ENCODE measurements at regions not wholly inside any gene's neighbourhood (a gene's known extent, or its start where the extent isn't known, plus 50 kb on each side); places are given as distances from the start of the nearest gene placed in this dataset.

DNA sequence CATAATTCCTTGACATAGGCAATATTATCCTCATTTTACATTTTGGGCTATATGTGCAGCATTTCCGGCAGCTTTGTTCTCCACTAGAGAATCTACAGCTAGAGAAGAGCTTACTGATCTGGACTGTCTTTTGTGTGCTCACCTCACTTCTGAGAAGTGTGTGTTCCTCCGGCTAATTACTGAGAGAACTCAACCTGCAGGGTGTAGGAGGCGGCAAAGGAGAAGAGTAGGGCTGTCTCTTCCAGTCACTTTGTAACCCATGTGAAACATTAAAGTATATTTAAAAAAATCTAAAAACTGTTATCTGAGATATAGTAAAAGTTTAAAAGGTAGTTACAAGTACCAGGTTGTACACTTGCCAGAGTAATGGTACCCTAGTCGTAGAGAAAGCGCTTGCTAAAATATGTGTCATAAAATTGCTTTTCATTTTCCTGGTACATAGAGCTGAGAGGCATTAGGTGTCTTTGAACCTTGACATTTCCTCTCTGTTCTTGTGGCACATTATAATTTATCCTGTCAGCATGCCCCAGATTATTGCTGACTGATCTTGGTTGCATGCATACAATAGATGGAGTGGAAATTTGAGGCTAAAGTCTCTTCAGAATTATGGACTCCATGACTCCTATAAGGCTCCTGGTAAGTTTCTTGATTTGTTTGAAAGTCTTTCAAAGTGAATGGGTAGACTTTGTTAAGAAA is 381.9 kb downstream of the LMO7 start:
- Histone ChIP-seq H3F3A (replicated peaks; ENCODE audit: insufficient read depth) (no peaks in the 10 kb centered on the region), H3K4me1 (ENCODE audit: control insufficient read depth in 1 of 2, insufficient read depth in 2 of 2, low read depth in 1 of 2, low read length in 1 of 2) (peaks cover 0 to 2% of the 10 kb centered on the region in 2 experiments; a peak in 2 of 4 replicates), H3K27me3 (ENCODE audit: insufficient read depth) (no peaks in the 10 kb centered on the region; the same call in 1 of the 2 replicates), H3K27ac (ENCODE audit: low read depth in 2 of 2, low read length in 1 of 2) (no peak overlapping the region), H2AFZ (ENCODE audit: low read depth) (no peak overlapping the region), H3K79me2 (ENCODE audit: insufficient read depth) (no peaks in the 10 kb centered on the region), H3K4me3 (ENCODE audit: low read depth in 2 of 2, low read length in 1 of 2) (no peak overlapping the region), H3K9me2 (no peaks in the 10 kb centered on the region), H4K20me1 (ENCODE audit: insufficient read depth) (no peaks in the 10 kb centered on the region), H3K9me3 (no peaks in the 10 kb centered on the region), H3K9ac (no peak overlapping the region), H3K4me2 (no peak overlapping the region), H3K36me3 (replicated peaks in 1 of 2; ENCODE audit: control insufficient read depth in 1 of 2, insufficient read depth in 2 of 2, low read length in 1 of 2) (no peaks in the 10 kb centered on the region)
- TF ChIP-seq CHD2 (IDR thresholded peaks at IDR 0.05; ENCODE audit: low read length, partially characterized antibody), result no peak
- no peak for TF ChIP-seq JUND (IDR thresholded peaks at IDR 0.05)
- no peak for TF ChIP-seq SIN3A (IDR thresholded peaks at IDR 0.05; ENCODE audit: borderline replicate concordance, low read depth, low read length)
- TF ChIP-seq, protein P1, sequence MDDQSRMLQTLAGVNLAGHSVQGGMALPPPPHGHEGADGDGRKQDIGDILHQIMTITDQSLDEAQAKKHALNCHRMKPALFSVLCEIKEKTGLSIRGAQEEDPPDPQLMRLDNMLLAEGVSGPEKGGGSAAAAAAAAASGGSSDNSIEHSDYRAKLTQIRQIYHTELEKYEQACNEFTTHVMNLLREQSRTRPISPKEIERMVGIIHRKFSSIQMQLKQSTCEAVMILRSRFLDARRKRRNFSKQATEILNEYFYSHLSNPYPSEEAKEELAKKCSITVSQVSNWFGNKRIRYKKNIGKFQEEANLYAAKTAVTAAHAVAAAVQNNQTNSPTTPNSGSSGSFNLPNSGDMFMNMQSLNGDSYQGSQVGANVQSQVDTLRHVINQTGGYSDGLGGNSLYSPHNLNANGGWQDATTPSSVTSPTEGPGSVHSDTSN (IDR thresholded peaks at IDR 0.05), result no peak
- TF ChIP-seq ELF1 (IDR thresholded peaks at IDR 0.05), result no peak
- TF ChIP-seq GABPA (IDR thresholded peaks at IDR 0.05; ENCODE audit: low read depth), result no peak
- TF ChIP-seq FOXJ3 (CRISPR knock-in tag; IDR thresholded peaks at IDR 0.05), result no peak
- TF ChIP-seq TEAD4 (IDR thresholded peaks at IDR 0.05; ENCODE audit: borderline replicate concordance, insufficient read depth), result no peak
- no peak for TF ChIP-seq GATA2 (CRISPR knock-in tag; IDR thresholded peaks at IDR 0.05)
- TF ChIP-seq YY1 (IDR thresholded peaks at IDR 0.05; ENCODE audit: low read depth), result no peak
- no peak for TF ChIP-seq RFX5 (IDR thresholded peaks at IDR 0.05; ENCODE audit: low read length)
- TF ChIP-seq MXI1 (IDR thresholded peaks at IDR 0.05; ENCODE audit: low read depth, low read length), result no peak
- TF ChIP-seq, protein P2, sequence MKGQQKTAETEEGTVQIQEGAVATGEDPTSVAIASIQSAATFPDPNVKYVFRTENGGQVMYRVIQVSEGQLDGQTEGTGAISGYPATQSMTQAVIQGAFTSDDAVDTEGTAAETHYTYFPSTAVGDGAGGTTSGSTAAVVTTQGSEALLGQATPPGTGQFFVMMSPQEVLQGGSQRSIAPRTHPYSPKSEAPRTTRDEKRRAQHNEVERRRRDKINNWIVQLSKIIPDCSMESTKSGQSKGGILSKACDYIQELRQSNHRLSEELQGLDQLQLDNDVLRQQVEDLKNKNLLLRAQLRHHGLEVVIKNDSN (IDR thresholded peaks at IDR 0.05; ENCODE audit: borderline replicate concordance, low read depth), result no peak
- TF ChIP-seq, protein P3, sequence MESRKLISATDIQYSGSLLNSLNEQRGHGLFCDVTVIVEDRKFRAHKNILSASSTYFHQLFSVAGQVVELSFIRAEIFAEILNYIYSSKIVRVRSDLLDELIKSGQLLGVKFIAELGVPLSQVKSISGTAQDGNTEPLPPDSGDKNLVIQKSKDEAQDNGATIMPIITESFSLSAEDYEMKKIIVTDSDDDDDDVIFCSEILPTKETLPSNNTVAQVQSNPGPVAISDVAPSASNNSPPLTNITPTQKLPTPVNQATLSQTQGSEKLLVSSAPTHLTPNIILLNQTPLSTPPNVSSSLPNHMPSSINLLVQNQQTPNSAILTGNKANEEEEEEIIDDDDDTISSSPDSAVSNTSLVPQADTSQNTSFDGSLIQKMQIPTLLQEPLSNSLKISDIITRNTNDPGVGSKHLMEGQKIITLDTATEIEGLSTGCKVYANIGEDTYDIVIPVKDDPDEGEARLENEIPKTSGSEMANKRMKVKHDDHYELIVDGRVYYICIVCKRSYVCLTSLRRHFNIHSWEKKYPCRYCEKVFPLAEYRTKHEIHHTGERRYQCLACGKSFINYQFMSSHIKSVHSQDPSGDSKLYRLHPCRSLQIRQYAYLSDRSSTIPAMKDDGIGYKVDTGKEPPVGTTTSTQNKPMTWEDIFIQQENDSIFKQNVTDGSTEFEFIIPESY (IDR thresholded peaks at IDR 0.05; ENCODE audit: borderline replicate concordance, low read depth), result no peak
- no peak for TF ChIP-seq NFIC (IDR thresholded peaks at IDR 0.05; ENCODE audit: borderline replicate concordance)
- no peak for TF ChIP-seq FOXM1 (IDR thresholded peaks at IDR 0.05; ENCODE audit: low read depth)
- TF ChIP-seq NRF1 (IDR thresholded peaks at IDR 0.05; ENCODE audit: low read depth, low read length), result no peak
- DNase-seq, result no peak
- ChIA-PET POLR2A (no interaction called here), CTCF (interaction anchor here (0.6 to 3.8 kb wide), 16 partner anchors 9 to 956 kb away, joined by 3 to 54 read pairs (median 4); no protein-coding TSS in a partner anchor)
- 85% methylated on average over 5 of the region's 5 CpGs for WGBS (ENCODE audit: low lambda C conversion rate)
